ENCODE measurements at regions not wholly inside any gene's neighbourhood (a gene's known extent, or its start where the extent isn't known, plus 50 kb on each side); places are given as distances from the start of the nearest gene placed in this dataset.

GRCh38 chr3:117181222-117181621 is 471.6 kb downstream of the TUSC7 start:
- no peak for DNase-seq
- WGBS, 2 donors (ENCODE audit: low coverage in 1 of 2), result 23 to 29% methylated on average over 1 of the region's 1 CpG
- TF ChIP-seq CTCF (IDR thresholded peaks at IDR 0.05) (no peak), POLR2AphosphoS5 (IDR thresholded peaks at IDR 0.05) (no peak), EP300 (IDR thresholded peaks at IDR 0.05; ENCODE audit: low read depth) (no peak), POLR2A (IDR thresholded peaks at IDR 0.05) (no peak)
- intact Hi-C loops (cut with DNase I; ENCODE audit: low total_unique reads) (no loop called here), in situ Hi-C loops (cut with MboI; ENCODE audit: low pct_ligation_motif_present in 1 of 4, low pct_unique_long_range_greater_than_20kb in 1 of 4, low sequenced_read_pairs in 3 of 4) (no loop called here)
- H3K9me3 ChIP-seq, result no peaks in the 10 kb centered on the region
- H3K27ac ChIP-seq, result no peak overlapping the region
- no peak overlapping the region for H3K4me3 ChIP-seq
- no peaks in the 10 kb centered on the region for H3K4me1 ChIP-seq
- H3K36me3 ChIP-seq, result no peaks in the 10 kb centered on the region
- no peaks in the 10 kb centered on the region for H3K27me3 ChIP-seq

- TF ChIP-seq EP300 (IDR thresholded peaks at IDR 0.05; ENCODE audit: low read depth) (no peak), POLR2A (IDR thresholded peaks at IDR 0.05) (no peak), POLR2AphosphoS5 (IDR thresholded peaks at IDR 0.05) (no peak), CTCF (IDR thresholded peaks at IDR 0.05) (no peak)
- Histone ChIP-seq H3K4me3 (no peak overlapping the region), H3K36me3 (no peaks in the 10 kb centered on the region), H3K27me3 (no peaks in the 10 kb centered on the region), H3K27ac (no peak overlapping the region), H3K4me1 (no peaks in the 10 kb centered on the region), H3K9me3 (no peaks in the 10 kb centered on the region)
- WGBS, 2 donors (ENCODE audit: low coverage in 1 of 2), result 73 to 93% methylated on average over 2 to 4 of the region's 4 CpGs
- in situ Hi-C loops (cut with MboI; ENCODE audit: low pct_ligation_motif_present in 1 of 4, low pct_unique_long_range_greater_than_20kb in 1 of 4, low sequenced_read_pairs in 3 of 4), result no loop called here
- intact Hi-C loops (cut with DNase I; ENCODE audit: low total_unique reads), result no loop called here
- DNase-seq, result no peak
These were observed 475.0 kb downstream of the TUSC7 start for GRCh38 chr3:117184574-117184973.

GRCh38 chr3:117191245-117191644 is 481.7 kb downstream of the TUSC7 start:
- no peak overlapping the region for H3K27ac ChIP-seq
- no peaks in the 10 kb centered on the region for H3K27me3 ChIP-seq
- in situ Hi-C loops (cut with MboI; ENCODE audit: low pct_ligation_motif_present in 1 of 4, low pct_unique_long_range_greater_than_20kb in 1 of 4, low sequenced_read_pairs in 3 of 4), result no loop called here
- no peak overlapping the region for H3K4me3 ChIP-seq
- WGBS, 2 donors (ENCODE audit: low coverage in 1 of 2), result 88 to 89% methylated on average over 1 of the region's 1 CpG
- intact Hi-C loops (cut with DNase I; ENCODE audit: low total_unique reads), result no loop called here
- TF ChIP-seq POLR2A (IDR thresholded peaks at IDR 0.05) (no peak), CTCF (IDR thresholded peaks at IDR 0.05) (no peak), EP300 (IDR thresholded peaks at IDR 0.05; ENCODE audit: low read depth) (no peak), POLR2AphosphoS5 (IDR thresholded peaks at IDR 0.05) (no peak)
- no peaks in the 10 kb centered on the region for H3K4me1 ChIP-seq
- no peaks in the 10 kb centered on the region for H3K36me3 ChIP-seq
- no peaks in the 10 kb centered on the region for H3K9me3 ChIP-seq
- DNase-seq, result no peak

- in situ Hi-C loops (cut with MboI; ENCODE audit: low pct_ligation_motif_present in 1 of 4, low pct_unique_long_range_greater_than_20kb in 1 of 4, low sequenced_read_pairs in 3 of 4) (no loop called here), intact Hi-C loops (cut with DNase I; ENCODE audit: low total_unique reads) (no loop called here)
- no peak overlapping the region for H3K4me3 ChIP-seq
- WGBS, 2 donors (ENCODE audit: low coverage in 1 of 2), result 85 to 89% methylated on average over 8 of the region's 8 CpGs
- no peaks in the 10 kb centered on the region for H3K36me3 ChIP-seq
- no peaks in the 10 kb centered on the region for H3K9me3 ChIP-seq
- DNase-seq, result no peak
- H3K27ac ChIP-seq, result no peak overlapping the region
- H3K4me1 ChIP-seq, result no peaks in the 10 kb centered on the region
- TF ChIP-seq POLR2AphosphoS5 (IDR thresholded peaks at IDR 0.05) (no peak), CTCF (IDR thresholded peaks at IDR 0.05) (no peak), EP300 (IDR thresholded peaks at IDR 0.05; ENCODE audit: low read depth) (no peak), POLR2A (IDR thresholded peaks at IDR 0.05) (no peak)
- no peaks in the 10 kb centered on the region for H3K27me3 ChIP-seq
These were observed 483.3 kb downstream of the TUSC7 start for GRCh38 chr3:117192888-117193287.

Measured in transverse colon (tissue), 4 donors.